ENCODE measurements at regions not wholly inside any gene's neighbourhood (a gene's known extent, or its start where the extent isn't known, plus 50 kb on each side); places are given as distances from the start of the nearest gene placed in this dataset.

- H3K4me3 ChIP-seq (ENCODE audit: extremely low read depth in 1 of 4, insufficient read depth in 2 of 4, low read depth in 3 of 4, low read length in 4 of 4): no peak overlapping the region
- no peak overlapping the region for H3K4me2 ChIP-seq (ENCODE audit: insufficient read depth in 1 of 2, low read depth in 2 of 2, low read length in 2 of 2)
- H2BK12ac ChIP-seq (ENCODE audit: low read depth, low read length): no peak overlapping the region
- H3K36me3 ChIP-seq (ENCODE audit: control insufficient read depth in 2 of 4, insufficient read depth in 4 of 4, low read length in 3 of 4): no peaks in the 10 kb centered on the region
- H4K20me1 ChIP-seq (replicated peaks in 1 of 2; ENCODE audit: control insufficient read depth in 1 of 2, insufficient read depth in 2 of 2, low read length in 2 of 2): no peaks in the 10 kb centered on the region
- H2BK120ac ChIP-seq (replicated peaks; ENCODE audit: low read depth, low read length): no peak overlapping the region
- H2AFZ ChIP-seq (ENCODE audit: low read length): no peak overlapping the region
- 93% methylated on average over 2 of the region's 2 CpGs; no CpG with 5 or more reads in 1 of the 2 experiments for WGBS, 2 experiments (ENCODE audit: extremely low coverage in 1 of 2, insufficient coverage in 1 of 2, insufficient read length in 1 of 2, insufficient replicate concordance in 2 of 2, low coverage in 1 of 2, low lambda C conversion rate in 2 of 2, missing lambda C conversion rate in 1 of 2)
- no peak overlapping the region for H2BK20ac ChIP-seq (ENCODE audit: low read length)
- FAIRE-seq (no peak), DNase-seq (ENCODE audit: low read depth in 1 of 2, low spot score in 2 of 2) (no peak)
- no peaks in the 10 kb centered on the region for H3K27me3 ChIP-seq (replicated peaks in 1 of 4; ENCODE audit: control insufficient read depth in 3 of 4, extremely low read depth in 1 of 4, insufficient read depth in 3 of 4, low read length in 3 of 4)
- H4K5ac ChIP-seq (ENCODE audit: insufficient read length, low read depth, low read length): no peak overlapping the region
- no peak overlapping the region for H3K56ac ChIP-seq (replicated peaks; ENCODE audit: insufficient read length, low read depth, low read length)
- no peak overlapping the region for H4K8ac ChIP-seq (ENCODE audit: extremely low read depth, insufficient read depth, low read length)
- H3K9me3 ChIP-seq (ENCODE audit: insufficient read depth in 2 of 2, low read depth in 1 of 2, low read length in 1 of 2): no peaks in the 10 kb centered on the region
- no peak overlapping the region for H2AK5ac ChIP-seq (ENCODE audit: low read depth, low read length)
- no peaks in the 10 kb centered on the region for H3K4me1 ChIP-seq (replicated peaks in 1 of 4; ENCODE audit: control insufficient read depth in 3 of 4, insufficient read depth in 4 of 4, low read length in 3 of 4)
- H3K9ac ChIP-seq (replicated peaks in 1 of 4; ENCODE audit: extremely low read depth in 1 of 4, low read depth in 3 of 4, low read length in 3 of 4): no peak overlapping the region
- no peaks in the 10 kb centered on the region for H3K79me1 ChIP-seq (ENCODE audit: low read depth, low read length)
- H3K14ac ChIP-seq (ENCODE audit: insufficient read length): no peak overlapping the region
- H3K18ac ChIP-seq (ENCODE audit: extremely low read depth, low read length): no peak overlapping the region
- no peak overlapping the region for H2BK15ac ChIP-seq (ENCODE audit: low read length)
- H3K79me2 ChIP-seq (ENCODE audit: control insufficient read depth in 1 of 2, insufficient read depth in 2 of 2, low read length in 2 of 2): no peaks in the 10 kb centered on the region
- no peak overlapping the region for H3K4ac ChIP-seq (replicated peaks; ENCODE audit: insufficient read length, low read depth, low read length)
- H2BK5ac ChIP-seq (ENCODE audit: low read depth, low read length): no peak overlapping the region
- no peak overlapping the region for H4K91ac ChIP-seq (replicated peaks; ENCODE audit: insufficient read length, low read length)
- CTCF ChIA-PET (ENCODE audit: partially characterized antibody): interaction anchor here (0.9 to 1.1 kb wide), 2 partner anchors 430 to 910 kb away, joined by 3 read pairs; no protein-coding TSS in a partner anchor
- H3K23ac ChIP-seq (ENCODE audit: insufficient read length): no peak overlapping the region
- no peak overlapping the region for H3K27ac ChIP-seq (ENCODE audit: low read depth, low read length)
- H3K23me2 ChIP-seq (ENCODE audit: low read depth, low read length): no peaks in the 10 kb centered on the region
- POLR2A ChIA-PET (ENCODE audit: partially characterized antibody): no interaction called here
- TF ChIP-seq RXRA (IDR thresholded peaks at IDR 0.05; ENCODE audit: insufficient read depth, low read depth, low read length) (no peak), GABPA (IDR thresholded peaks at IDR 0.05; ENCODE audit: borderline replicate concordance, insufficient read depth, low read length) (no peak), CEBPB (IDR thresholded peaks at IDR 0.05; ENCODE audit: low read depth, low read length) (no peak), CHD2 (IDR thresholded peaks at IDR 0.05; ENCODE audit: low read length) (no peak), E2F6 (IDR thresholded peaks at IDR 0.05) (no peak), POLR2AphosphoS5 (IDR thresholded peaks at IDR 0.05; ENCODE audit: low read depth, low read length) (no peak), JUND (IDR thresholded peaks at IDR 0.05; ENCODE audit: low read length) (no peak), ASH2L (IDR thresholded peaks at IDR 0.05; ENCODE audit: low read length) (no peak), KDM4A (IDR thresholded peaks at IDR 0.05; ENCODE audit: low read depth, low read length, severe bottlenecking) (no peak), EZH2 (IDR thresholded peaks at IDR 0.05; ENCODE audit: low read depth, low read length, severe bottlenecking) (no peak), POU5F1 (IDR thresholded peaks at IDR 0.05; ENCODE audit: low read depth, low read length) (no peak)
- TF ChIP-seq, protein P1, sequence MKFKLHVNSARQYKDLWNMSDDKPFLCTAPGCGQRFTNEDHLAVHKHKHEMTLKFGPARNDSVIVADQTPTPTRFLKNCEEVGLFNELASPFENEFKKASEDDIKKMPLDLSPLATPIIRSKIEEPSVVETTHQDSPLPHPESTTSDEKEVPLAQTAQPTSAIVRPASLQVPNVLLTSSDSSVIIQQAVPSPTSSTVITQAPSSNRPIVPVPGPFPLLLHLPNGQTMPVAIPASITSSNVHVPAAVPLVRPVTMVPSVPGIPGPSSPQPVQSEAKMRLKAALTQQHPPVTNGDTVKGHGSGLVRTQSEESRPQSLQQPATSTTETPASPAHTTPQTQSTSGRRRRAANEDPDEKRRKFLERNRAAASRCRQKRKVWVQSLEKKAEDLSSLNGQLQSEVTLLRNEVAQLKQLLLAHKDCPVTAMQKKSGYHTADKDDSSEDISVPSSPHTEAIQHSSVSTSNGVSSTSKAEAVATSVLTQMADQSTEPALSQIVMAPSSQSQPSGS (IDR thresholded peaks at IDR 0.05; ENCODE audit: low read length): no peak
Observed at GRCh38 chr17:53942898-53943297, 120.2 kb downstream of the KIF2B start.
